ENCODE measurements at regions not wholly inside any gene's neighbourhood (a gene's known extent, or its start where the extent isn't known, plus 50 kb on each side); places are given as distances from the start of the nearest gene placed in this dataset.

- 29 to 42% methylated on average over 2 of the region's 2 CpGs for WGBS, 2 donors (ENCODE audit: low coverage in 1 of 2)
- TF ChIP-seq POLR2A (IDR thresholded peaks at IDR 0.05) (no peak), EP300 (IDR thresholded peaks at IDR 0.05; ENCODE audit: low read depth) (no peak), CTCF (IDR thresholded peaks at IDR 0.05) (no peak), POLR2AphosphoS5 (IDR thresholded peaks at IDR 0.05) (no peak)
- no peak overlapping the region for H3K4me3 ChIP-seq
Observed at GRCh38 chr5:8360012-8360411, 491.1 kb downstream of the MTRR start.

GRCh38 chr5:8362495-8362894 lies 493.5 kb downstream of the MTRR start:
- no peaks in the 10 kb centered on the region for H3K4me1 ChIP-seq
- H3K4me3 ChIP-seq = no peak overlapping the region
- no peaks in the 10 kb centered on the region for H3K36me3 ChIP-seq
- no peaks in the 10 kb centered on the region for H3K9me3 ChIP-seq
- TF ChIP-seq POLR2A (IDR thresholded peaks at IDR 0.05) = no peak
- no peak for TF ChIP-seq EP300 (IDR thresholded peaks at IDR 0.05; ENCODE audit: low read depth)
- no peak for TF ChIP-seq CTCF (IDR thresholded peaks at IDR 0.05)
- no peak for TF ChIP-seq POLR2AphosphoS5 (IDR thresholded peaks at IDR 0.05)
- H3K27me3 ChIP-seq = no peaks in the 10 kb centered on the region
- 38 to 58% methylated on average over 1 of the region's 1 CpG for WGBS, 2 donors (ENCODE audit: low coverage in 1 of 2)
- in situ Hi-C loops (cut with MboI; ENCODE audit: low pct_ligation_motif_present in 1 of 4, low pct_unique_long_range_greater_than_20kb in 1 of 4, low sequenced_read_pairs in 3 of 4) (no loop called here), intact Hi-C loops (cut with DNase I; ENCODE audit: low total_unique reads) (no loop called here)
- no peak for DNase-seq
- H3K27ac ChIP-seq = no peak overlapping the region

More at GRCh38 chr5:8360012-8360411, 491.1 kb downstream of the MTRR start:
- Histone ChIP-seq H3K4me1 (no peaks in the 10 kb centered on the region), H3K9me3 (no peaks in the 10 kb centered on the region), H3K27me3 (no peaks in the 10 kb centered on the region), H3K27ac (no peak overlapping the region), H3K36me3 (no peaks in the 10 kb centered on the region)
- in situ Hi-C loops (cut with MboI; ENCODE audit: low pct_ligation_motif_present in 1 of 4, low pct_unique_long_range_greater_than_20kb in 1 of 4, low sequenced_read_pairs in 3 of 4) = no loop called here
- no peak for DNase-seq
- intact Hi-C loops (cut with DNase I; ENCODE audit: low total_unique reads) = no loop called here

- H3K4me3 ChIP-seq = no peak overlapping the region
- no peaks in the 10 kb centered on the region for H3K36me3 ChIP-seq
- DNase-seq = no peak
- no peak overlapping the region for H3K27ac ChIP-seq
- H3K27me3 ChIP-seq = no peaks in the 10 kb centered on the region
- intact Hi-C loops (cut with DNase I; ENCODE audit: low total_unique reads) (no loop called here), in situ Hi-C loops (cut with MboI; ENCODE audit: low pct_ligation_motif_present in 1 of 4, low pct_unique_long_range_greater_than_20kb in 1 of 4, low sequenced_read_pairs in 3 of 4) (no loop called here)
- TF ChIP-seq POLR2AphosphoS5 (IDR thresholded peaks at IDR 0.05) = no peak
- no peaks in the 10 kb centered on the region for H3K9me3 ChIP-seq
- no peaks in the 10 kb centered on the region for H3K4me1 ChIP-seq
- WGBS, 2 donors (ENCODE audit: low coverage in 1 of 2) = 68 to 89% methylated on average over 3 of the region's 3 CpGs
Observed at GRCh38 chr5:8363138-8363537, 494.2 kb downstream of the MTRR start.

GRCh38 chr5:8366266-8366665 lies 497.3 kb downstream of the MTRR start:
- in situ Hi-C loops (cut with MboI; ENCODE audit: low pct_ligation_motif_present in 1 of 4, low pct_unique_long_range_greater_than_20kb in 1 of 4, low sequenced_read_pairs in 3 of 4) (no loop called here), intact Hi-C loops (cut with DNase I; ENCODE audit: low total_unique reads) (no loop called here)
- TF ChIP-seq CTCF (IDR thresholded peaks at IDR 0.05) (no peak), EP300 (IDR thresholded peaks at IDR 0.05; ENCODE audit: low read depth) (no peak), POLR2AphosphoS5 (IDR thresholded peaks at IDR 0.05) (no peak), POLR2A (IDR thresholded peaks at IDR 0.05) (no peak)

GRCh38 chr5:8376478-8376877 lies 507.5 kb downstream of the MTRR start:
- no peaks in the 10 kb centered on the region for H3K36me3 ChIP-seq

More at GRCh38 chr5:8366266-8366665, 497.3 kb downstream of the MTRR start:
- Histone ChIP-seq H3K4me3 (no peak overlapping the region), H3K9me3 (no peaks in the 10 kb centered on the region), H3K36me3 (no peaks in the 10 kb centered on the region), H3K4me1 (no peaks in the 10 kb centered on the region), H3K27ac (no peak overlapping the region), H3K27me3 (no peaks in the 10 kb centered on the region)
- DNase-seq = no peak
- 25 to 45% methylated on average over 6 of the region's 6 CpGs for WGBS, 2 donors (ENCODE audit: low coverage in 1 of 2)

More at GRCh38 chr5:8376478-8376877, 507.5 kb downstream of the MTRR start:
- WGBS, 2 donors (ENCODE audit: low coverage in 1 of 2) = 62 to 64% methylated on average over 2 of the region's 2 CpGs
- intact Hi-C loops (cut with DNase I; ENCODE audit: low total_unique reads) (no loop called here), in situ Hi-C loops (cut with MboI; ENCODE audit: low pct_ligation_motif_present in 1 of 4, low pct_unique_long_range_greater_than_20kb in 1 of 4, low sequenced_read_pairs in 3 of 4) (no loop called here)
- no peaks in the 10 kb centered on the region for H3K4me1 ChIP-seq
- no peaks in the 10 kb centered on the region for H3K27me3 ChIP-seq
- no peak for TF ChIP-seq CTCF (IDR thresholded peaks at IDR 0.05)
- no peak for TF ChIP-seq EP300 (IDR thresholded peaks at IDR 0.05; ENCODE audit: low read depth)
- TF ChIP-seq POLR2A (IDR thresholded peaks at IDR 0.05) = no peak
- TF ChIP-seq POLR2AphosphoS5 (IDR thresholded peaks at IDR 0.05) = no peak
- H3K9me3 ChIP-seq = no peaks in the 10 kb centered on the region
- no peak for DNase-seq
- H3K27ac ChIP-seq = no peak overlapping the region
- H3K4me3 ChIP-seq = no peak overlapping the region

All from transverse colon (tissue), 4 donors.